ENCODE measurements at regions not wholly inside any gene's neighbourhood (a gene's known extent, or its start where the extent isn't known, plus 50 kb on each side); places are given as distances from the start of the nearest gene placed in this dataset.

GRCh38 chr1:60731321-60731720 is 351.0 kb upstream of the NFIA start:
- no peaks in the 10 kb centered on the region for H3K36me3 ChIP-seq (ENCODE audit: control insufficient read depth in 2 of 2, insufficient read depth in 1 of 2, low read length in 2 of 2)
- H3K4me1 ChIP-seq (ENCODE audit: control insufficient read depth, insufficient read depth, low read length): no peaks in the 10 kb centered on the region
- H3K4me3 ChIP-seq (ENCODE audit: low read depth, low read length): no peak overlapping the region
- POLR2A ChIA-PET: no interaction called here
- no peak for TF ChIP-seq PRDM2 (tag by site-specific recombination; IDR thresholded peaks at IDR 0.05; ENCODE audit: borderline replicate concordance)
- TF ChIP-seq ZFP69B (tag by site-specific recombination; IDR thresholded peaks at IDR 0.05): no peak
- no peak for TF ChIP-seq SALL2 (tag by site-specific recombination; IDR thresholded peaks at IDR 0.05; ENCODE audit: borderline replicate concordance)
- TF ChIP-seq FEZF1 (tag by site-specific recombination; IDR thresholded peaks at IDR 0.05): no peak
- no peak for TF ChIP-seq ZNF600 (tag by site-specific recombination; IDR thresholded peaks at IDR 0.05)
- TF ChIP-seq ZNF311 (tag by site-specific recombination; IDR thresholded peaks at IDR 0.05; ENCODE audit: borderline replicate concordance): no peak
- no peak for TF ChIP-seq KLF8 (tag by site-specific recombination; IDR thresholded peaks at IDR 0.05)
- no peak for TF ChIP-seq ZNF2 (tag by site-specific recombination; IDR thresholded peaks at IDR 0.05)
- TF ChIP-seq MYNN (tag by site-specific recombination; IDR thresholded peaks at IDR 0.05; ENCODE audit: borderline replicate concordance): no peak
- no peak for TF ChIP-seq ZNF132 (tag by site-specific recombination; IDR thresholded peaks at IDR 0.05; ENCODE audit: borderline replicate concordance)
- TF ChIP-seq ZNF518A (tag by site-specific recombination; conservative IDR thresholded peaks at IDR 0.05; ENCODE audit: low read depth): no peak
- no peak for TF ChIP-seq GLIS1 (tag by site-specific recombination; IDR thresholded peaks at IDR 0.05)
- no peak for TF ChIP-seq ZNF148 (tag by site-specific recombination; IDR thresholded peaks at IDR 0.05; ENCODE audit: borderline replicate concordance)
- no peak for TF ChIP-seq KLF10 (tag by site-specific recombination; IDR thresholded peaks at IDR 0.05)
- TF ChIP-seq ZNF146 (tag by site-specific recombination; IDR thresholded peaks at IDR 0.05): no peak
- TF ChIP-seq ZFP41 (tag by site-specific recombination; IDR thresholded peaks at IDR 0.05; ENCODE audit: borderline replicate concordance): no peak
- TF ChIP-seq TCF7L2 (IDR thresholded peaks at IDR 0.05; ENCODE audit: borderline replicate concordance, low read depth, low read length): no peak
- TF ChIP-seq ZNF169 (tag by site-specific recombination; IDR thresholded peaks at IDR 0.05): no peak
- TF ChIP-seq ZNF677 (tag by site-specific recombination; IDR thresholded peaks at IDR 0.05): no peak
- no peak for TF ChIP-seq ZNF274 (IDR thresholded peaks at IDR 0.05; ENCODE audit: low read length)
- TF ChIP-seq ZNF274 (tag by site-specific recombination; IDR thresholded peaks at IDR 0.05; ENCODE audit: borderline replicate concordance): no peak
- CTCF ChIA-PET: no interaction called here
- no peaks in the 10 kb centered on the region for H3K9me3 ChIP-seq (ENCODE audit: control insufficient read depth, insufficient read depth, low read depth, low read length)
- H3K27ac ChIP-seq (ENCODE audit: extremely low read depth, low read depth, low read length): no peak overlapping the region

Data from HEK293 (cell line).